ENCODE measurements at regions not wholly inside any gene's neighbourhood (a gene's known extent, or its start where the extent isn't known, plus 50 kb on each side); places are given as distances from the start of the nearest gene placed in this dataset.

DNA sequence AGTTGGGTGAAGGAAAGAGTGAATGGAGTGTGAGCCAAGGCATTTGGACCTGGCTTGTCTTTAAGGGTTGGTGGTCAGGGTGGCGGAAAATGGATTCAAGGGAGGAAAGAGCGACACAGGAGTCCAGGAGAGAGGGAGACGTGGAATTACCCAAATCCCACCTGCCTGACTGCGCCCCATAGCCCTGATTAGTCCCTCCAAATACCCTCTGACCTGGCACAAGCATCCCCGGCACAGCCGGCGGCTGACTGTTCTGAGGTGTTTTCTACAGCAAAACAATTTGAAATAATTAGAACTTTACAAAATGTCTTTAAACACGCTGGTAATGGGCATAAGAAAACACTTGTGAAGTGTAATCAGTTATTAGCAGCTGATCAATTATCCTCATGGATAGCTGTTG is 175.8 kb downstream of the PHETA1 start:
- TF ChIP-seq, protein P1, sequence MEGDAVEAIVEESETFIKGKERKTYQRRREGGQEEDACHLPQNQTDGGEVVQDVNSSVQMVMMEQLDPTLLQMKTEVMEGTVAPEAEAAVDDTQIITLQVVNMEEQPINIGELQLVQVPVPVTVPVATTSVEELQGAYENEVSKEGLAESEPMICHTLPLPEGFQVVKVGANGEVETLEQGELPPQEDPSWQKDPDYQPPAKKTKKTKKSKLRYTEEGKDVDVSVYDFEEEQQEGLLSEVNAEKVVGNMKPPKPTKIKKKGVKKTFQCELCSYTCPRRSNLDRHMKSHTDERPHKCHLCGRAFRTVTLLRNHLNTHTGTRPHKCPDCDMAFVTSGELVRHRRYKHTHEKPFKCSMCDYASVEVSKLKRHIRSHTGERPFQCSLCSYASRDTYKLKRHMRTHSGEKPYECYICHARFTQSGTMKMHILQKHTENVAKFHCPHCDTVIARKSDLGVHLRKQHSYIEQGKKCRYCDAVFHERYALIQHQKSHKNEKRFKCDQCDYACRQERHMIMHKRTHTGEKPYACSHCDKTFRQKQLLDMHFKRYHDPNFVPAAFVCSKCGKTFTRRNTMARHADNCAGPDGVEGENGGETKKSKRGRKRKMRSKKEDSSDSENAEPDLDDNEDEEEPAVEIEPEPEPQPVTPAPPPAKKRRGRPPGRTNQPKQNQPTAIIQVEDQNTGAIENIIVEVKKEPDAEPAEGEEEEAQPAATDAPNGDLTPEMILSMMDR (IDR thresholded peaks at IDR 0.05 in 2 of 3, conservative IDR thresholded peaks at IDR 0.05 in 1 of 3; ENCODE audit: control insufficient read depth in 2 of 3, extremely low read depth in 1 of 3, insufficient read depth in 1 of 3, low read depth in 3 of 3, low read length in 3 of 3) = no peak
- TF ChIP-seq, protein P2, sequence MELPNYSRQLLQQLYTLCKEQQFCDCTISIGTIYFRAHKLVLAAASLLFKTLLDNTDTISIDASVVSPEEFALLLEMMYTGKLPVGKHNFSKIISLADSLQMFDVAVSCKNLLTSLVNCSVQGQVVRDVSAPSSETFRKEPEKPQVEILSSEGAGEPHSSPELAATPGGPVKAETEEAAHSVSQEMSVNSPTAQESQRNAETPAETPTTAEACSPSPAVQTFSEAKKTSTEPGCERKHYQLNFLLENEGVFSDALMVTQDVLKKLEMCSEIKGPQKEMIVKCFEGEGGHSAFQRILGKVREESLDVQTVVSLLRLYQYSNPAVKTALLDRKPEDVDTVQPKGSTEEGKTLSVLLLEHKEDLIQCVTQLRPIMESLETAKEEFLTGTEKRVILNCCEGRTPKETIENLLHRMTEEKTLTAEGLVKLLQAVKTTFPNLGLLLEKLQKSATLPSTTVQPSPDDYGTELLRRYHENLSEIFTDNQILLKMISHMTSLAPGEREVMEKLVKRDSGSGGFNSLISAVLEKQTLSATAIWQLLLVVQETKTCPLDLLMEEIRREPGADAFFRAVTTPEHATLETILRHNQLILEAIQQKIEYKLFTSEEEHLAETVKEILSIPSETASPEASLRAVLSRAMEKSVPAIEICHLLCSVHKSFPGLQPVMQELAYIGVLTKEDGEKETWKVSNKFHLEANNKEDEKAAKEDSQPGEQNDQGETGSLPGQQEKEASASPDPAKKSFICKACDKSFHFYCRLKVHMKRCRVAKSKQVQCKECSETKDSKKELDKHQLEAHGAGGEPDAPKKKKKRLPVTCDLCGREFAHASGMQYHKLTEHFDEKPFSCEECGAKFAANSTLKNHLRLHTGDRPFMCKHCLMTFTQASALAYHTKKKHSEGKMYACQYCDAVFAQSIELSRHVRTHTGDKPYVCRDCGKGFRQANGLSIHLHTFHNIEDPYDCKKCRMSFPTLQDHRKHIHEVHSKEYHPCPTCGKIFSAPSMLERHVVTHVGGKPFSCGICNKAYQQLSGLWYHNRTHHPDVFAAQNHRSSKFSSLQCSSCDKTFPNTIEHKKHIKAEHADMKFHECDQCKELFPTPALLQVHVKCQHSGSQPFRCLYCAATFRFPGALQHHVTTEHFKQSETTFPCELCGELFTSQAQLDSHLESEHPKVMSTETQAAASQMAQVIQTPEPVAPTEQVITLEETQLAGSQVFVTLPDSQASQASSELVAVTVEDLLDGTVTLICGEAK (IDR thresholded peaks at IDR 0.05; ENCODE audit: borderline replicate concordance) = no peak
- no peak for TF ChIP-seq POLR2AphosphoS5 (IDR thresholded peaks at IDR 0.05; ENCODE audit: low read length)
